LNCaP clone FGC (cell line): ENCODE measurements at regions not wholly inside any gene's neighbourhood (a gene's known extent, or its start where the extent isn't known, plus 50 kb on each side); places are given as distances from the start of the nearest gene placed in this dataset.

Source experiments
- DNase-seq: peaks from one replicate; pipeline ENCODE4 v3.0.0-alpha.2; 2011; ENCODE audit warnings: low read depth
- H3K4me3 ChIP-seq: 2 replicates; pipeline ENCODE4 v1.5.1; 2011; ENCODE audit warnings: mild to moderate bottlenecking, low read depth, low read length, control low read depth
- TF ChIP-seq, protein P1 (sequence below): IDR thresholded peaks from 2 replicates; pipeline ENCODE4 v1.5.1; 2012; ENCODE audit warnings: mild to moderate bottlenecking; ENCODE audit not compliant: control insufficient read depth, insufficient read depth; ENCODE audit errors: extremely low read depth

DNA sequence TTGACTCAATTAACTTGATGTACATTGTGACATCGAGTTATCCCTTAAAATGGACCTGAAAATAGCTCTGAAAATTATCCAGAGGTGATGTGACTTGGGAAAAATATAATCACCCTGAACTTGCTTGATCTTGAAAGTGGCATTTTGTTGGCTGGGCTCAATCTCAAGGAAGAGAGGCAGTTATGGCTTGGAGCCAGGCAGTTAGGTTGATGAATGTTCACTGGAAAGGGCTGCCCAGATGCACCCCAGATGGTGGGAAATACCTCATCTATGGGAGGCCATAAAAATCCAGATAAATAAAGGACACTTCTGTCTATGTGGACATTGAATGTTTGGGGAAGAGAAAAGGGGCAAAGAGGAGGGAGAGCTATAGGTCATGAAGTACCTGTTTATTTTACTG lies 55.7 kb upstream of the OR5AN1 start:
- DNase-seq: no peak
- TF ChIP-seq, protein P1, sequence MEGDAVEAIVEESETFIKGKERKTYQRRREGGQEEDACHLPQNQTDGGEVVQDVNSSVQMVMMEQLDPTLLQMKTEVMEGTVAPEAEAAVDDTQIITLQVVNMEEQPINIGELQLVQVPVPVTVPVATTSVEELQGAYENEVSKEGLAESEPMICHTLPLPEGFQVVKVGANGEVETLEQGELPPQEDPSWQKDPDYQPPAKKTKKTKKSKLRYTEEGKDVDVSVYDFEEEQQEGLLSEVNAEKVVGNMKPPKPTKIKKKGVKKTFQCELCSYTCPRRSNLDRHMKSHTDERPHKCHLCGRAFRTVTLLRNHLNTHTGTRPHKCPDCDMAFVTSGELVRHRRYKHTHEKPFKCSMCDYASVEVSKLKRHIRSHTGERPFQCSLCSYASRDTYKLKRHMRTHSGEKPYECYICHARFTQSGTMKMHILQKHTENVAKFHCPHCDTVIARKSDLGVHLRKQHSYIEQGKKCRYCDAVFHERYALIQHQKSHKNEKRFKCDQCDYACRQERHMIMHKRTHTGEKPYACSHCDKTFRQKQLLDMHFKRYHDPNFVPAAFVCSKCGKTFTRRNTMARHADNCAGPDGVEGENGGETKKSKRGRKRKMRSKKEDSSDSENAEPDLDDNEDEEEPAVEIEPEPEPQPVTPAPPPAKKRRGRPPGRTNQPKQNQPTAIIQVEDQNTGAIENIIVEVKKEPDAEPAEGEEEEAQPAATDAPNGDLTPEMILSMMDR: no peak
- H3K4me3 ChIP-seq: no peak overlapping the region

DNA sequence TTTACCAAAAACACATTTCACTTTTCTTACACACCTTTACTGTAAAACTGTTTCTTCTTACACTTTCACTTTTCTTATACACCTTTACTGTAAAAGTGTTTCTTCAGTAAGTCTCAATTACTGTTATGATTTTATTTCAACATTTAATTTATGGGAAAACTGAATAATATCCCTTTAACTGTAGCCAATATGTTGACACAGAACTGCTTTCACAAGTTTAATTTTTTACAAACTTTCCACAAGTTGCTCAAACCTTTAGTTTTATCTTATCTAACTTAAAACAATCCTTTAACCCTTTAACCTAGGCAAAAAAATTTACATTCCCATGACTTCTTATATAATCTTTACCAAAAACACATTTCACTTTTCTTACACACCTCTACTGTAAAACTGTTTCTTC lies 63.3 kb upstream of the OR5AN1 start:
- TF ChIP-seq, protein P1: no peak
- H3K4me3 ChIP-seq: no peak overlapping the region
- DNase-seq: no peak

DNA sequence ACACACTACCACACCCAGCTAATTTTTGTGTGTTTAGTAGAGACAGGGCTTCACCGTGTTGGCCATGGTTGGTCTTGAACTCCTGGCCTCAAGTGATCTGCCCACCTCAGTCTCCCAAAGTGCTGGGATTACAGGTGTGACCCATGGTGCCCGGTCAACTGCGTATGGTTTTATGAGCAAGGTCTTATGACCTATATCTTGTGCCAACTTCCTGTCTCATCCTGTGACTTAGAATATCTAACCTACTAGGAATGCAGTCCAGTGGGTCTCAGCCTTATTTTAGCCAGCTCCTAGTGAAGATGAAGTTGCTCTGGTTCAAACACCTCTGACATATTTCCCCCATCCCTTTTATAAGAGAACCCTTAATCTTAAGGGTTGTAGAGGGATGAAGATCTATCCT lies 66.1 kb upstream of the OR5AN1 start:
- no peak overlapping the region for H3K4me3 ChIP-seq
- TF ChIP-seq, protein P1: no peak
- DNase-seq: peak; percentile 58

DNA sequence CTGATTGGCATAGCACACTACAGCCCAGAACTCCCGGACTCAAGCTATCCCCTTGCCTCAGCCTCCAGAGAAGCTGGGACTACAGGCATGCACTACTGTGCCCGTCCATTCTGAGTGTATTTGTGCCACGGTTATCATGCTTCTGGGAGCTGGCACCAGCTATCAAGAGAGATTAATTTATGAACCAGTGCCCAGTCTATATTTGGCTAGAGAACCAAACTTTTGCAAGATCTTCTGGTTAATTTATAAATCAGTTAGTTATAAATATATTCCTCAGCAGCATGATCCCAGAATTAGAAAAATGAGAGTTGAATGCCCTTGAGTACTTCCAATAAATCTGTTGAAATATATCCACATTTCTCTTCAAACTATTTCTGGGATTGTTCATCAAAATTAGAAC lies 67.5 kb upstream of the OR5AN1 start:
- TF ChIP-seq, protein P1: no peak
- DNase-seq: no peak

DNA sequence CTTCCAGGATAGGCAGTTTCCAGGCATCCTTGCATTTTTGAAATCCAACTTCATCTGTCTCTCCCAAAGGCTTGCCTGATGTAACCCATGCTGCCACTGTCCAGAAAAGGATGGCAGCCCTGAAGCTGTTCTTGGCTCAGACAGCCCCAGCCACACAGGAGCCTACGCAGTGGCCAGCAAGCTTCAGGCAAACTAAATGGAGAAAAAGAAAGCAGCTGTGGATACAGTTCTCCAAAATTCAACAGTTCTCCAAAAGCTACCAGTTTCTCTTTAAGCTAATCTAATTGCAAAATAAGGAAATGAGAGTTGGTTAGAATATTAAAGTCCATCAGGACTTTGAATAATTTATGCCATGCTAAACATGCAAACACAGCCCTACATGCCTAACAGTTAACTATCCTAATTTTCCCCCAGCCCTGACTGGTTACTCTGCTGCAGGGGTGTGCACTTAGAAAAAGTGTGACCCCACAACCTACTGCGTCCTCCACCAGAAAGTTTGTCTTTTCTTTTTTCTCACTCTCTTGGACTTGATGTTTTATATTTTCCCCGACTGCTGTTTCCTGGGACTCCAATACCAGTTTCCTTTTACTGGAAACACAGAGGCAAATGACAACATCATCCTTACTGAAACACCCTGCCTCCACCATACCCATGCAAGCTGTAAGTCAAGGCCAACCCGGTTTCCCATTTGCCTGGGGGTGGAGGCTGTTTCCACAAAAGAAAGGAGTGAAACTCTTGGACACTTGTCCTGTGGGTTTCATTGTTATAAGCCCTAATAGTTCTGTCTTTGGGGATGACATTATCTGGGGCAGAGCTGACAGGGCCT lies 69.1 kb upstream of the OR5AN1 start:
- no peak for DNase-seq
- no peak overlapping the region for H3K4me3 ChIP-seq
- TF ChIP-seq, protein P1: no peak

More for the DNA sequence above, 67.5 kb upstream of the OR5AN1 start:
- H3K4me3 ChIP-seq: no peak overlapping the region

DNA sequence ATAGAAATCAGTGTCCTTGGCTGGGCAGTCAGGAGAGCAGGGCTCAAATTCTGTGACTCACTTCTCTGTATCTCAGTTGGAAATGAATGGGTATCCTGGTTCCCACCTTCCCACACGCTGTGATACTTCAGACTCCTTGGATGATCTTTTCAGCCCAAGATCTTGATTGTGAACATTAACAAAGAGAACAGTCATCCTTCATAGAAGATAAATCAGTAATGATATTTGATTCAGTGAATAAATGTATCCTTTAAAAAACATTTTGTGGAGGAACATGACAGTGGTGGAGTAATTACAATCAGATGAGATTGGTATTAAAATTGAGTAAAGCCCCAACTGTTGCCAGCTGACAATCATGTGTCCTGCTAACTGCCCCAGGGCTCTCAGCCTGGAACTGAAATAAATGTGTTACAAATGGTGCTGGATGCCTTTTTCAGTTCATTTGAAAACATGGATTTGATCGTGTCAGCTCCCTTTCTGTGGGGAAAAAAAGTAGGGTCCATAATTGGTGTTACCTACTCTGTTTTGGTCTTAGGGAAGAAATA lies 72.9 kb upstream of the OR5AN1 start:
- no peak overlapping the region for H3K4me3 ChIP-seq
- TF ChIP-seq, protein P1: no peak
- DNase-seq: no peak

DNA sequence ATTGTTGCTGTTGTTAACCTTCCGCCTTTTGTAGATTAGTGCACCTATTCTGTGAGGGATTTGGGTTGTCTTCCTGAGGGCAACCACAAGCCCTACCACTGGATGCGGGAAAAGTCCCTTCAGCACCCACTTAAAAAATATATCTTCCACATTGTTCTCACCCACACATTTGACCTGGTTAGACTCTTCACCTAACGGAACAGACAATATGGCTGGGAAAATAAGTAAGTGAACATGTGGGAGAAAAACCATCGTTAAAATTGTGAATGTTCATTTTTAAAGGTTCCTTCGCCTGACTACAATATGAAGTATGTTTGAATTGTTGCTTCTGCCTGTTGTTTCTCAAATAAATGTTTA lies 72.0 kb upstream of the MPEG1 start:
- DNase-seq: no peak
- TF ChIP-seq, protein P1: no peak
- H3K4me3 ChIP-seq: no peak overlapping the region
